ENCODE measurements at regions not wholly inside any gene's neighbourhood (a gene's known extent, or its start where the extent isn't known, plus 50 kb on each side); places are given as distances from the start of the nearest gene placed in this dataset.
"Not testable (repeated sequence)": the region's sequence is repeated elsewhere in the genome, so short reads cannot be mapped to it uniquely, and the experiment has no call there.

DNA sequence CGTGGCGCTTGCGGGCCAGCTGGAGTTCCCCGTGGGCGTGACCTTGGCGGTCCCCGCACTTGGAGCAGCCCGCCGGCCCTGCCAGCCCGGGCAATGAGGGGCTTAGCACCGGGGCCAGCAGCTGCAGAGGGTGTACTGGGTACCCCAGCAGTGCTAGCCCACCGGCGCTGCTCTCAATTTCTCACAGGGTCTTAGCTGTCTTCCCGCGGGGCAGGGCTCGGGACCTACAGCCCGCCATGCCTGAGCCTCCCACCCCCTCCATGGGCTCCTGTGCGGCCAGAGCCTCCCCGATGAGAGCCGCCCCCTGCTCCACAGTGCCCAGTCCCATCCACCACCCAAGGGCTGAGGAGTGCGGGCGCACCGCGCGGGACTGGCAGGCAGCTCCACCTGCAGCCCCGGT, 94.0 kb upstream of the NIPBL start:
- DNase-seq (ENCODE audit: low read depth): not testable (repeated sequence)

DNA sequence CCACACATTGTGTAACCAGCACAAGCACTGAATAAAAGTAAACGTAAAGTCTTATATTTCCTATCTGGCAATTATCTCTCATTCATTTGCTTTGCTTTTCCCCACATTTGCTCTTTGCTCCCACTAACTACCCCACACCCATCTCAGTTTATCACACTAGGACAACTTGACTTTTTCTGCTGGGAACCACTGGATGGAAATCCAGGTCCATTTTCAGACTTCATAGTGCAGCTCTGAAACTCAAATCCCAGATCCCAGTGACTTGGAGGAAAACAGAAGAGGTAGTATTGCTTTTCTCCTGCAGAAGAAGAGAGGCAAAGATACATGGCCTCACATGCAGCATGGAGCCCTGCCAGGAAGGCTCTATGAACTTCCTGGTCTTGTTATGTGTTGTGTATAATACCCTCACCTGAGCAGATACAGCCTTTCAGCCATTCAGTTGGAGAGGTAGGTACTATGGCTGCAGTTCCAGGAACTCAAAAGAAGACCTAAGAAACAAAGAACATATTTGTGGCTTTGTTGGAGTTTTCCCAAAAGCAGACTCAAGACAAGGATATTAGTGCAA, 90.0 kb upstream of the NIPBL start:
- DNase-seq (ENCODE audit: low read depth): no peak

DNA sequence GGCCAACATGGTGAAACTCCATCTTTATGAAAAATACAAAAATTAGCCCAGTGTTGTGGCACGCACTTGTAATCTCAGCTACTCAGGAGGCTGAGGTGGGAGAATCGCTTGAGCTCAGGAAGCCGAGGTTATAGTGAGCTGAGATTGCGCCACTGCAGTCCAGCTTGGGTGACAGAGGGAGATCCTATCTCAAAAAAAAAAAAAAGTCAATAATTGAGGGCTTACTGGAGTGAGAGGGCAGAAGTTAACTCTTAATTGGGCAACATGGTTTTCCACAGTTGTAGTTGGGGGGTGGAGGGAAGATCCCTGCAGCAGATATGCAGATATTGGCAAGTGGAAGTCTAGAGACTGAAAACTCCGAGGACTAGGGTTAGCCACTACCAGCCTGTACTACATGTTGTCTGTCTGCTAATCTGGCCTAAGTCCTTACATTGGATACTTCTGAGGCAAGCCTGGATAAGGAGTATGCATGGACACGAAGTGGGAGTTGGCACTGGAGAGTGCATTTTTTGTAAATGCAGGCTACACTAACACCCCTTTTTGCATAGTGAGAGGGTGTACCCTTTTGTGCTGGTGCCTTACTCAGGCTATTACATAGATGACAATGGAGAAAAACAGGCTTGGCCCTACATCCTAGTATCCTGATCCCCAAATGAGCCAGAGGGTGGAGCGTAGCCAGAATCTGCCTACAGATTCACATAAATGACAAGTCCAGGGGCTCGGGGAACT, 89.0 kb upstream of the NIPBL start:
- DNase-seq (ENCODE audit: low read depth): no peak

DNA sequence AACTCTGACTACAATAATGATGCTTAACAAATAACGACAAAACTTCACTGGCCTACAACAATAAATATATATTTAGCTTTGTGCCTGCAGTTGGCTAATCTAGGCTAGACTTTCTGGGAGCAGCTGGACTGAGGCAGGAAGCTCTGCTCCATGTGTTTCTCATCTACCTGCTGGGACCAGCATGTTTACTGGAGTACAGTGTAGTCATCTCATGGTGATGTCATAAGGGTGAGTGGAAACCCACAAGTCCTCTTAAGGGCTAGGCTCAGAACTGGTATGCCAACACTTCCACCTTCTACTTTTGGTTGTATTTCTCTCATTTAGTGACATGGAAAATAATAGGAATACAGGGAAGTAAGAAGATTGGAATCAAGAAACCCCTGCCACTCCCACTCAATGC, 85.7 kb upstream of the NIPBL start:
- no peak for DNase-seq (ENCODE audit: low read depth)

DNA sequence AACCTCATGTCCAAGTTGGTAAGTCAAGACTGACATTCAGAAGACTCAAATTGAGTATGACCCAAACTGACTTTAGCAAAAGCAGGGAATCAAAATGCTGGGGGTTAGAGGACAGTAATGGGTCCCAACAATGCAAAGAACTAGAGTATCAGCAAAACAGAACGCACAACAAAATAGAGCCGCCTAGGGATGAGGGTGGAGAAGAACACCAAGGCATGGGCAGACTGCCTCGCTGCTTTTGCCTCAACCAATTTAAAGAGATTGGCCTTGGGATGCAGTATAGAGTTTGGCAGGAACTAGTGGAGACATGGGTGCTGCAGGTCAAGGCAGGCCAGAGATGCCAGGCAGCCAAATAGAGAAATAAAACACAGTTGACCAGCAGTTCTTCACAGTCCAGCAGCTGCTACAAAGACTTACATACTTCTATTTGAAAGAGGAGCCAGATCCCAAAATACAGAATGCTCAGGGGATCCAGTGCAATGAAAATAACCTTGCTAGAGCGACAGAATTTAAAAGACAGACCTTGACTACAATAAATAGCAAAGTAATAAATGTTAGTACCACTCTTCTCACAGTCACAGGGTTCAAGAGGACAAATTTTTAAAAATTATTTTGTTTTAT, 83.9 kb upstream of the NIPBL start:
- no peak for DNase-seq (ENCODE audit: low read depth)

DNA sequence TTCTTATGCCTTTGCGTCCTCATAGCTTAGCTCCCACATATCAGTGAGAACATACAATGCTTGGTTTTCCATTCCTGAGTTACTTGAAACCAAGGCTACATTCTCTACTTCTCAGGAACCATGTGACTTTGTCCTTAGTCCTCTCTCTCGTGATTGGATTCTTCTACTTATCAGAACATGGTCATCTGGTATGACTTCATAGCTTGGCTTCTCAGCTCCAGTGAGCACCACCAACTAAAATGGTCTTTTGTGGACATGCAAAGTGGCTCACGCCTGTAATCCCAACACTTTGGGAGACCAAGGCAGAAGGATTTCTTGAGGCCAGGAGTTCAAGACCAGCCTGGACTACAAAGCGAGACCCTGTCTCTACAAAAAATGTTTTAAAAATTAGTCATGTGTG, 81.2 kb upstream of the NIPBL start:
- no peak for DNase-seq (ENCODE audit: low read depth)

DNA sequence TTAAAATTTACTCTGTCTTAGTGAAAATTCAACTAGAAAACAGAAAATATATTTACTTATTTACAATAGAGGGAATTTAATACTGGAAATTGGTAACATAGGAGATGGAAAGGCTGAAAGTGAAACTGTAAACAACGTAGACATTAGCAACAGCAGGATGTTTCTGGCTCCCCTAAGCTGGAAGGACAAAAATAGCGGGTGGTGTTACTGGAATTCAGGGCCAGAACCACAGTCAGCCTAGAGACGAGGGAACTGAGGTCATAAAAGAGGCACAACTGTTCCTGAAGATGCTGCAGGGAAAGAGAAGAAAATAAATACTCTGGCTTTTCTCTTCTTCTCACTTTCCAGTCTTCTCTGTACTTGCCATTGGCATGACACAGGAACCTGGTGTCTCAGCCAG, 80.4 kb upstream of the NIPBL start:
- no peak for DNase-seq (ENCODE audit: low read depth)

DNA sequence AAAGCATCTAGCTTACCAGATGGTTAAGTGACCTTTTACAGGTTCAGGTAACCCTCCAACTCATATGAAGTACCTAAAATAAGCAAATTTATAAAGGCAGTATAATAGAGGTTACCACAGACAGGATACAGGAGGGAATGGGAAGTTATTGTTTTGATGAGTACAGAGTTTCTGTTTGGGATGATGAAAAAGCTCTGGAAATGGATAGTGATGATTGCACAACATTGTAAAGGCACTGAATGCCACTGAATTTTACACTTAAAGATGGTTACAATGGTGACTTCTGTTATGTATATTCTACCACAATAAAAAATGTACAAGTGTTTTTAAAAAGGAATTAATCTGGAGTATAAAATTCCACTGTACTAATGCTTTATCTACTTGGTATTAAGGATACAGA, 75.0 kb upstream of the NIPBL start:
- DNase-seq (ENCODE audit: low read depth): no peak

DNA sequence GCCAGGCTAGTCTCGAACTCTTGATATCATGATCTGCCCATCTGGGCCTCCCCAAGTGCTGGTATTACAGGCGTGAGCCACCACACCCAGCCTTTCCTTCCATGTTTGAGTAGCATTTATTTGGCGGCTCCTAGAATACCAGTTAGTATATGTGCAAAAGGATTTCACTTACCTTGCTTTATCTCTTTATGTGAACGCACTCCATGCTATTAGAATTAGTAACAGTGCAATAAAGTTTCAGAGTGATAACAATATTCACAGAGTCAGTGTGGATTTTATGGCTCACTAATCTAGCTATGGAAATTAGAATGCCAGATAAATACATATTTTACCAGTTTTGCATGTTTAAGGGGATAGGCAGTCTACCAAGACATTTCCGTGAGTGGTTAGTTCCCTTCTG, 74.4 kb upstream of the NIPBL start:
- no peak for DNase-seq (ENCODE audit: low read depth)

DNA sequence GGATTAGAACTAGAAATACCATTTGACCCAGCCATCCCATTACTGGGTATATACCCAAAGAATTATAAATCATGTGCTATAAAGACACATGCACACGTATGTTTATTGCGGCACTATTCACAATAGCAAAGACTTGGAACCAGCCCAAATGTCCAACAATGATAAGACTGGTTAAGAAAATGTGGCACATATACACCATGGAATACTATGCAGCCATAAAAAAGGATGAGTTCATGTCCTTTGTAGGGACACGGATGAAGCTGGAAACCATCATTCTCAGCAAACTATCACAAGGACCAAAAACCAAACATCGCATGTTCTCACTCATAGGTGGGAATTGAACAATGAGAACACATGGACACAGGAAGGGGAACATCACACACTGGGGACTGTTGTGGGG, 63.3 kb upstream of the NIPBL start:
- not testable (repeated sequence) for DNase-seq (ENCODE audit: low read depth)

DNA sequence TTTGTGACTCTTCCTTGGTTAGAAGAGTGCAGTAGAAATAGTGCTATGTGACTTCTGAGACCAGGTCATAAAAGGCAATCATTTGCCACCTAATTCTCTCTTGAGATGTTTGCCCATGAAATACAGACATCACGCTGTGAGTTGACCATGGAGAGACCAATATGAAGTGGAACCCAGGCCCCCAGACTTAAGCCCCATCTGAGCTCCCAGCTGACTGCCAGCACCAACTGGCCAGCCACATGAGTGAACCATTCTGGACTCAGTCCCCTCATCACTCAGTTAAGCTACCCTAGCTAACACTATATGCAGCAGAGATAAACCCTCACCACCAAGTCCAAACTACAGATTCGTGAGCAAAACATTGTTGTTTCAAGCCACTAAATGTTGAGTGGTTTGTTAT, 60.7 kb upstream of the NIPBL start:
- DNase-seq (ENCODE audit: low read depth): no peak

DNA sequence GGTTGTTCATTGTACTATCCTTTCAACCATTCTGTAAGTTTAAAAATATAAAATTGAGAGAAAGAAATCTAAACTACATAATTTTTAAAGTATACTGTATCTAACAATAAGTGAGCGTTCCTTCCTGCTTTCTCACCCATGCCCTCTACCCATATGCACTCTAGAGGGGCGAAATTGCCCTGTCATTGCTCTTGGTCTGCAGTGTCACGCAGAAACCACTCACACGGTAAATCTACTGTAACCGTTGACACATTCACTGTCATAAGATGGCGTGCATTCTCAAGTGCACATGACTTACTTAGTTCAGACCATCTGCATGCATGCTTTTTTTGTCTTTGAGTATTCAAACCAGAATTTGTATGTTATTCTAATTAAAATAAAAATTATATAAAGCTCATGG, 55.7 kb upstream of the NIPBL start:
- DNase-seq (ENCODE audit: low read depth): no peak

DNA sequence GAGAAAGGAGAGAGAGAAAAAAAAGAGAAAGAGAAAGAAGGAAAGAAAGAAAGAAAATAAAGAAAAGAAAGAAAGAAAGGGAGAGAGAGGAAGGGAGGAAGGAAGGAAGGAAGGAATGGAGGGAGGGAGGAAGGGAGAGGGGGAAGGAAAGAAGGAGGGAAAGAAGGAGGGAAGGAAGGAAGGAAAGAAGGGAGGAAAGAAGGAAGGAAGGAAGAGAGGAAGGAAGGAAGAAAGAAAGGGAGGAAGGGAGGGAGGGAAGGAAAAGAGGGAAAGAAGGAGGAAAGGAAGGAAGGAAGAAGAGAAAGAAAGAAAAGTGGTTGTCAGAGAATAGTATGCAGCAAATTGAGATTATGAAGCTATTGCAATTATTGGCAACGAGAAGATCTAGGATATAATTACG, 49.9 kb upstream of the NIPBL start:
- no peak for DNase-seq (ENCODE audit: low read depth)
